Activated B cell treated with CpG ODN at 0.5 μM for 24 hours (primary cell): ENCODE measurements at regions not wholly inside any gene's neighbourhood (a gene's known extent, or its start where the extent isn't known, plus 50 kb on each side); places are given as distances from the start of the nearest gene placed in this dataset.

Source experiments
- ATAC-seq: fragments of 200-7000 bp; cut with Tn5 transposase; one replicate; pipeline ENCODE4 v1.10.0; 2021; ENCODE audit warnings: low read depth, mild to moderate bottlenecking, moderate library complexity
- CTCF ChIA-PET: fragments of 350-600 bp; sonication (Branson Sonifier 250); formaldehyde crosslinking; loops from one replicate; lab custom pipeline; 2021; ENCODE audit warnings: antibody characterized with exemption; lab: Charles Lee
- POLR2A ChIA-PET: fragments of 350-600 bp; sonication (Branson Sonifier 250); formaldehyde crosslinking; loops from one replicate; lab custom pipeline; 2021; ENCODE audit warnings: antibody characterized with exemption; lab: Charles Lee
- DNase-seq: peaks from one replicate; pipeline ENCODE4 v3.0.0; 2022
- H3K27ac Mint-ChIP-seq: one replicate; pipeline ENCODE4 v1.8.0; 2020; ENCODE audit warnings: mixed read lengths
- H3K27me3 Mint-ChIP-seq: one replicate; pipeline ENCODE4 v1.8.0; 2021; ENCODE audit warnings: mixed read lengths
- H3K36me3 Mint-ChIP-seq: one replicate; pipeline ENCODE4 v1.8.0; 2021; ENCODE audit warnings: low read depth, mixed read lengths
- H3K4me1 Mint-ChIP-seq: one replicate; pipeline ENCODE4 v1.8.0; 2021; ENCODE audit warnings: mixed read lengths
- H3K4me3 Mint-ChIP-seq: one replicate; pipeline ENCODE4 v1.8.0; 2020; ENCODE audit warnings: mild to moderate bottlenecking, mixed read lengths
- H3K9me3 Mint-ChIP-seq: one replicate; pipeline ENCODE4 v1.8.0; 2020; ENCODE audit warnings: mixed read lengths
- intact Hi-C: fragments of 100-400 bp; cut with micrococcal nuclease; formaldehyde crosslinking; loops from one replicate; pipeline ENCODE4 v1.15.1; 2024
- TF ChIP-seq, protein P1 (sequence below): fragments of 200-600 bp; IDR thresholded peaks from one replicate; pipeline ENCODE4 v1.8.0; 2022; ENCODE audit warnings: antibody characterized with exemption, mild to moderate bottlenecking

GRCh38 chr12:42824327-42824726, 234.8 kb upstream of the PRICKLE1 start:
- no peak overlapping the region for H3K4me3 Mint-ChIP-seq
- TF ChIP-seq, protein P1, sequence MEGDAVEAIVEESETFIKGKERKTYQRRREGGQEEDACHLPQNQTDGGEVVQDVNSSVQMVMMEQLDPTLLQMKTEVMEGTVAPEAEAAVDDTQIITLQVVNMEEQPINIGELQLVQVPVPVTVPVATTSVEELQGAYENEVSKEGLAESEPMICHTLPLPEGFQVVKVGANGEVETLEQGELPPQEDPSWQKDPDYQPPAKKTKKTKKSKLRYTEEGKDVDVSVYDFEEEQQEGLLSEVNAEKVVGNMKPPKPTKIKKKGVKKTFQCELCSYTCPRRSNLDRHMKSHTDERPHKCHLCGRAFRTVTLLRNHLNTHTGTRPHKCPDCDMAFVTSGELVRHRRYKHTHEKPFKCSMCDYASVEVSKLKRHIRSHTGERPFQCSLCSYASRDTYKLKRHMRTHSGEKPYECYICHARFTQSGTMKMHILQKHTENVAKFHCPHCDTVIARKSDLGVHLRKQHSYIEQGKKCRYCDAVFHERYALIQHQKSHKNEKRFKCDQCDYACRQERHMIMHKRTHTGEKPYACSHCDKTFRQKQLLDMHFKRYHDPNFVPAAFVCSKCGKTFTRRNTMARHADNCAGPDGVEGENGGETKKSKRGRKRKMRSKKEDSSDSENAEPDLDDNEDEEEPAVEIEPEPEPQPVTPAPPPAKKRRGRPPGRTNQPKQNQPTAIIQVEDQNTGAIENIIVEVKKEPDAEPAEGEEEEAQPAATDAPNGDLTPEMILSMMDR = no peak
- H3K27ac Mint-ChIP-seq = no peak overlapping the region
- no peaks in the 10 kb centered on the region for H3K36me3 Mint-ChIP-seq
- intact Hi-C loops = no loop called here
- POLR2A ChIA-PET = no interaction called here
- H3K27me3 Mint-ChIP-seq = no peaks in the 10 kb centered on the region
- ATAC-seq = no peak
- no peaks in the 10 kb centered on the region for H3K4me1 Mint-ChIP-seq
- H3K9me3 Mint-ChIP-seq = peaks cover 2% of the 10 kb centered on the region
- DNase-seq = no peak
- CTCF ChIA-PET = no interaction called here

DNA sequence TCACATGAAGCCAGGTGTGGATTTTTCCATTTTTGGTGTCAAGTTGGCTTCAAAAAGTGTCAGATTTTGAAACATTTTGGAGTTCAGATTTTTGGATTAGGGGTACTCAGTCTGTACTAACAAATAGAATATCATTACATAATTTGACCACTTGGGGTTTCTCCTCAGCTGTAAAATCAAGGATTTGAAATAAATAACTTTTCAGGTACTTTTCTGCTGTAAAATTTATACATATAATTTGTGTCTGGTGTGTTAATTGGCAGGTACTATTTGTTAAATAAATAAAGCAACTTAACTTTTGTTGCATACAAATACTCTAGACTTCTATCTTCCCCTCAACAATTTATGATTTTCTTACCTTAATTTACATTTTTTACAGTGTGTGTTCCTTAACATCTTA, 234.1 kb upstream of the PRICKLE1 start:
- ATAC-seq (no peak), DNase-seq (no peak)
- POLR2A ChIA-PET = no interaction called here
- TF ChIP-seq, protein P1 = no peak
- Mint-ChIP-seq H3K4me3 (no peak overlapping the region), H3K4me1 (no peaks in the 10 kb centered on the region), H3K36me3 (no peaks in the 10 kb centered on the region), H3K27ac (no peak overlapping the region), H3K27me3 (no peaks in the 10 kb centered on the region), H3K9me3 (peaks cover 2% of the 10 kb centered on the region)
- CTCF ChIA-PET = no interaction called here
- intact Hi-C loops = no loop called here

DNA sequence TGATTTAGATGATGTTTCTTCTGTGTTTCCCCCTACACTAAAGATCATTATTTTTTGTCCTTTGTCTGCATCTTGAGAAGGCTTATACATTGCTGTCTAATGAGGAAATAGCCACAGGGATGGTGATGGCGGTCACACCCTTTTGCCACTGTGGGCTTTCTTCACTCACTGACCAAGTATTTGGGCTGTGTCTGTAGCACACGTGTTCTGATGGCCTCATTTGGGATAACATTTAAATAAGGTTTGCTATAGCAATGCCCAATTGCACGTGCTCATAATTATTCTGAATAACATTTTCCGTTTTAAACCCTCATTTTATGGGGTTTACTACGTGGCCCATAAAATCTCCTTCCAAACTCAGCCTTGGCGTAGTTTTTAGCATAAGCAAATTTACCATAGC, 230.3 kb upstream of the PRICKLE1 start:
- Mint-ChIP-seq H3K27me3 (no peaks in the 10 kb centered on the region), H3K27ac (no peak overlapping the region), H3K36me3 (no peaks in the 10 kb centered on the region), H3K9me3 (peaks cover 2% of the 10 kb centered on the region), H3K4me1 (no peaks in the 10 kb centered on the region), H3K4me3 (no peak overlapping the region)
- DNase-seq (no peak), ATAC-seq (no peak)
- TF ChIP-seq, protein P1 = no peak
- ChIA-PET POLR2A (no interaction called here), CTCF (no interaction called here)
- intact Hi-C loops = loop anchor here (10.0 kb wide), 1 partner anchor 495 kb away; no protein-coding TSS in a partner anchor

DNA sequence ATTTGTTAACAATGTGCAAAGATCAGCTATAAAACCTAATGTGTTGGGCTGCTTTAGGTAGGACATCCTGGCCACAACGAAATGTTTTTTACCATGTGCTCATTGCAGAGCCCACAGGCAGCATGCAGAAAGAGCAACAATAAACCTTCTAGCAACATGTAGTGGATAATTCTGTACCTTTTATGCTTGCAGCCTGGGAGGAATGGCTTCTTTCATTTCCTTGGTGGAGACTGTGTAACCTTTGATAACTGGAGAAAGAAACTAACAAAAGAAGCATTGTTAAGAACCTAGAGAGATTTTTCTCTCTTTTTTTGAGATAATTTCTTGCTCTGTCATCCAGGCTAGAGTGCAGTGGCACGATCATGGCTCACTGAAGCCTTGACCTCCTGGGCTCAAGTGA, 225.5 kb upstream of the PRICKLE1 start:
- CTCF ChIA-PET = no interaction called here
- POLR2A ChIA-PET = no interaction called here
- TF ChIP-seq, protein P1 = no peak
- Mint-ChIP-seq H3K4me3 (no peak overlapping the region), H3K36me3 (no peaks in the 10 kb centered on the region), H3K9me3 (no peaks in the 10 kb centered on the region), H3K4me1 (no peaks in the 10 kb centered on the region), H3K27ac (no peak overlapping the region), H3K27me3 (no peaks in the 10 kb centered on the region)
- no peak for DNase-seq
- ATAC-seq = no peak
- intact Hi-C loops = loop anchor here (10.0 kb wide), 1 partner anchor 500 kb away; no protein-coding TSS in a partner anchor

GRCh38 chr12:42812871-42813270, 223.3 kb upstream of the PRICKLE1 start:
- Mint-ChIP-seq H3K4me3 (no peak overlapping the region), H3K27me3 (no peaks in the 10 kb centered on the region), H3K9me3 (no peaks in the 10 kb centered on the region), H3K36me3 (no peaks in the 10 kb centered on the region), H3K4me1 (no peaks in the 10 kb centered on the region), H3K27ac (no peak overlapping the region)
- ATAC-seq (no peak), DNase-seq (no peak)
- intact Hi-C loops = loop anchor here (10.0 kb wide), 1 partner anchor 502 kb away; no protein-coding TSS in a partner anchor
- ChIA-PET CTCF (no interaction called here), POLR2A (no interaction called here)
- TF ChIP-seq, protein P1 = no peak
